ENCODE measurements at regions not wholly inside any gene's neighbourhood (a gene's known extent, or its start where the extent isn't known, plus 50 kb on each side); places are given as distances from the start of the nearest gene placed in this dataset.

DNA sequence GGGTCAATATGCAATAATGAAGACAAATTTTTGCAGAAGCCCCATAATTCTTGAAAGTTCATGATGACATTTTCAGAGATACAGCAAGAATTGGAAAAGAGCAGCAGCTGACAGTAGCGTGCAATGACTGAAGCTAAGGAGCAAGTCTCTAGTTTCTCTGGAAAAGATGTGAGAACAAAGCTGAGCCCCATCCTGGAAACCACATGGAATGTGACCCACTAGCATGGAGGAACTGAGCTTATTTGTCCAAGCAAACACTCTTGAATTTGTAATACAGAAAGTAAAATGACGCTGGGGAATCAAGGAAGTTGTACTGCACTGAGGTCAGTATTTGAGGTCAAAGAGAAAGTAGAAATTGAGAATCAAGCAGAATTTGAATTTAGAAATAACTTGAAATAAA is 1447.2 kb downstream of the FSTL5 start:
- TF ChIP-seq, protein P1, sequence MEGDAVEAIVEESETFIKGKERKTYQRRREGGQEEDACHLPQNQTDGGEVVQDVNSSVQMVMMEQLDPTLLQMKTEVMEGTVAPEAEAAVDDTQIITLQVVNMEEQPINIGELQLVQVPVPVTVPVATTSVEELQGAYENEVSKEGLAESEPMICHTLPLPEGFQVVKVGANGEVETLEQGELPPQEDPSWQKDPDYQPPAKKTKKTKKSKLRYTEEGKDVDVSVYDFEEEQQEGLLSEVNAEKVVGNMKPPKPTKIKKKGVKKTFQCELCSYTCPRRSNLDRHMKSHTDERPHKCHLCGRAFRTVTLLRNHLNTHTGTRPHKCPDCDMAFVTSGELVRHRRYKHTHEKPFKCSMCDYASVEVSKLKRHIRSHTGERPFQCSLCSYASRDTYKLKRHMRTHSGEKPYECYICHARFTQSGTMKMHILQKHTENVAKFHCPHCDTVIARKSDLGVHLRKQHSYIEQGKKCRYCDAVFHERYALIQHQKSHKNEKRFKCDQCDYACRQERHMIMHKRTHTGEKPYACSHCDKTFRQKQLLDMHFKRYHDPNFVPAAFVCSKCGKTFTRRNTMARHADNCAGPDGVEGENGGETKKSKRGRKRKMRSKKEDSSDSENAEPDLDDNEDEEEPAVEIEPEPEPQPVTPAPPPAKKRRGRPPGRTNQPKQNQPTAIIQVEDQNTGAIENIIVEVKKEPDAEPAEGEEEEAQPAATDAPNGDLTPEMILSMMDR (IDR thresholded peaks at IDR 0.05): no peak
- no peak for TF ChIP-seq EP300 (IDR thresholded peaks at IDR 0.05)
- TF ChIP-seq POLR2A (IDR thresholded peaks at IDR 0.05): no peak

Measured in sigmoid colon (tissue), 4 donors.